ENCODE measurements at regions not wholly inside any gene's neighbourhood (a gene's known extent, or its start where the extent isn't known, plus 50 kb on each side); places are given as distances from the start of the nearest gene placed in this dataset.

GRCh38 chr4:149928507-149928906 is 112.9 kb upstream of the IQCM start:
- DNase-seq (ENCODE audit: low spot score), result no peak

- no peak for DNase-seq (ENCODE audit: low spot score)
These were observed 115.8 kb upstream of the IQCM start for GRCh38 chr4:149931431-149931830.

GRCh38 chr4:149932188-149932587 is 116.5 kb upstream of the IQCM start:
- no peak for DNase-seq (ENCODE audit: low spot score)

DNA sequence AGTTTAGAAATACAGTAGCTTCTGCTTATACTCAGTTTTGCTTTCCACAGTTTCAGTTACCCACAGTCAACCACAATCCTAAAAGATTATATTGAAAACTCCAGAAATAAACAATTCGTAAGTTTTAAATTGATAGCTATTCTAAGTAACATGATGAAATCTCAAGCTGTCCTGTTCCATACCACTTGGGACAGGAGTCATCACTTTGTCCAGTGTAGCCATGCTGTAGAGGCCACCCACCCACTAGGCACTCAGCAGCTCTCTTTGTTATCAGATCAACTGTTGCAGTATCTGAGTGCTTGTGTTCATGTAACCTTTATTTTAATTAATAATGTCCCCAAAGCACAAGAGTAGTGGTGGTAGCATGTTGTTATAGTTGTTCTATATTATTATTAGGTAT is 117.5 kb upstream of the IQCM start:
- no peak for DNase-seq (ENCODE audit: low spot score)

GRCh38 chr4:149933883-149934282 is 118.2 kb upstream of the IQCM start:
- no peak for DNase-seq (ENCODE audit: low spot score)

GRCh38 chr4:149949381-149949780 is 128.9 kb upstream of the DCLK2 start:
- DNase-seq (ENCODE audit: low spot score), result no peak

GRCh38 chr4:149951152-149951900 is 126.9 kb upstream of the DCLK2 start:
- no peak for DNase-seq (ENCODE audit: low spot score)

GRCh38 chr4:149952101-149952500 is 126.1 kb upstream of the DCLK2 start:
- DNase-seq (ENCODE audit: low spot score), result no peak

- DNase-seq (ENCODE audit: low spot score), result no peak
These were observed 125.5 kb upstream of the DCLK2 start for GRCh38 chr4:149952716-149953115.

DNA sequence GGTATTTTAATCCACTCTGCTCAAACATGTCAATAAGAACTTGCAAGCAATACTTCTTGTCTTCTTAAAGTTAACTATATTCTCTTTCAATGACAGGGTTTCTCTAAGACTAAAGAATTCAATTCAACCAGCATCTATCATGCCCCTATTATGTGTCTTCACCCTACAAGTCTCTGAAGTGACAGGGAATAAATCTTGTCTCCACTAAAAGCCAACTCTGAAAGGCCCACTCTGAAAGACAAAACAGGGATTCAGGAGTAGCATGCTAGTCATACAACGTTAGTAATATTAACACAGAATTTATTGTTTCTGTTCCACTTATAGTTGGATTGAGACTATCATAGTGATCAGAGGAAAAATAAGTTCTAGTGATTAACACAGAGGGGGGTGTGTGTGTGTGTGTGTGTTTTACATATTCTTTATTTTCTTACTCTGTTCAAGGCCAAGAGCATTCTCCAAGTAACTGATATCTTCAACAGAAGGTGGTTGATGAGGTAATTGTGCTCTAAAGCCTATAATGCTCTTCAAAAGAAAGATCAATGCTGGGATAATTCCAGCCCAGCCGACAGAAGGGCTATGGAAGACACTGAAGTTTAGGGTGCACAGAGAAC is 122.4 kb upstream of the DCLK2 start:
- DNase-seq (ENCODE audit: low spot score), result no peak

- no peak for DNase-seq (ENCODE audit: low spot score)
These were observed 121.6 kb upstream of the DCLK2 start for GRCh38 chr4:149956678-149957077.

GRCh38 chr4:149961876-149962597 is 116.2 kb upstream of the DCLK2 start:
- peak; percentile 75 for DNase-seq (ENCODE audit: low spot score)

DNA sequence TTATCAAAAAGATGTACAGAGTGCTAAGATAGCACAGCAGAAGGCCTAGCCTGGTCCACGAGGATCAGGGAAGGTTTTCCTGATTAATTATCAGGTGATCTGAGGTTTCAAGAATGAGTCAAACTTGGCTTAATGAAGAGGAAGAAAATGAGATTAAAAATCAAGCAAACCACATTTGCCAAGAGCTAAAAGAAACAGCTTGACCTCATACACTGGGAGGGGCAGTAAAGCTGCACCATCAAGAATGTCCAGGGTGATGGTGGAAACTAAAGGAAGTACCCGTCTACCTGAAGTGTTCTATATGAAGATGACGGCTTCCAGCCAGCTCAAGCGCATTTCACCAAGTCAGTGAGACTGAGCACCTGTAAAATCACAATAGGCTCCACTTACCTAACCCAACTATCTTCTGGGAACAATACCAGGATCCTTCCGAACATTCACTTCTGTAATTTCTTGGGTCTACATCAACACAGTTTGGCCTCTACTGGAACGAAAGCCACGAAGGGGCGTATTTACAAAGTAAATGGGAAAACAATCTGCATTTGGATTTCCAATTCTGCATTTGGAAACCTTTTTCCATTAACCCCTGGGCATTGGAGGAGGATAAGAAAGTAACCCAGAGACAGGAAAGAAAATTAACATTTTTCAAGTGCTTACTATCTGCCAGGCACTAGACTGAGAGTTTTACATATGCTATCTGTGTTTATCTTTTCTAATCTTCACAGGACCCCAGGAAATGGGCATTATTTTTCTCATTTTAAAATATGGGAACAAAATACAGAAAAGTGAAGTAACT is 114.0 kb upstream of the DCLK2 start:
- no peak for DNase-seq (ENCODE audit: low spot score)

DNA sequence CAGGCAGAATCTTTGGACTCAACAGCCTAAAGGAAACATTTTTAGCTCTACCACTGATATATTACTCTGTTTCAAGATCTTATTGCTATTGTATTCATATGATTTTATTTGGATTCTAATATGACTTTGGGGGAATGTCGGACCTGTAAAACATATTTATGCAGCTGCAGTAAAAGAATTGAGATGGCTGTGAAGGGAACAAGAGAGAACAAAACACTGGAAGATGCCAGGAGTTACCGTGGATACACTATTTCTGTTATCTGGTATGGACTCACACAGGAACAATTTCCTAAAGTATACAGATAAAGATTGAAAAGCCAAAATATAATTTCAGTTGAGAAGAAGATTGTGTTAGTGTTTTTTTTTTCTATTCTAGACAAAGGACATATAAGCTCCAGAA is 113.0 kb upstream of the DCLK2 start:
- DNase-seq (ENCODE audit: low spot score), result no peak

DNA sequence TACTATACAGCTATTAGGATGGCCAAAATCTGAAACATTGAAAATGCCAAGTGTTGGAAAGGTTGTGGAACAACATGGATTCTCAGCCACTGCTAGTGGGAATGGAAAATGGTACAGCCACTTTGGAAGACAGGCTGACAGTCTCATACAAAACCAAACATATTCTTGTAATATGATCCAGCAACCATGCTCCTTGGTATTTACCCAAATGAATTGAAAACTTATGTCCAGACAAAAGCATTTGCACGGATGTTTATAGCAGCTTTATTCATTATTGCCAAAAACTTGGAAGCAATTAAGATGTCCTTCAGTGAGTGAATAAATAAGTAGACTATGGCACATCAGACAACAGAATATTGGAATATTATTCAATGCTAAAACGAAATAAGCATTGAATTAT is 105.8 kb upstream of the DCLK2 start:
- no peak for DNase-seq (ENCODE audit: low spot score)

GRCh38 chr4:149973181-149973580 is 105.1 kb upstream of the DCLK2 start:
- DNase-seq (ENCODE audit: low spot score), result no peak

DNA sequence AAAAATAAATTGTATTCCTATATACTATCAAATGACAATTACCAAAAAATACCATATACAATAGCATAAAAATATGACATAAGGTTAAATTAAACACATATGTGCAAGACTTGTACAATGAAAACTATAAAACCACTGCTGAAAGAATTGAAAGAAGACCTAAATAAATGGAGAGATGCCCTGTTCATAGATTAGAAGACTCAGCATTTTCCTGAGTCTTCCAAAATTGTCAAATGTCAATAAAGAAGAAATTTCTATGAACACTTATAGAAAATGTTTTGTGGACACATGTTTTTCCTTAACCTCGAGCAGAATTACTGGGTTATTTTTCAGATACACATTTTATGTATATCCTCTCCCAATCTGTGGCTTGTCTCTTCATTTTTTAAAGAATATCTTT is 103.1 kb upstream of the DCLK2 start:
- no peak for DNase-seq (ENCODE audit: low spot score)

- peak; percentile 68 for DNase-seq (ENCODE audit: low spot score)
These were observed 98.0 kb upstream of the DCLK2 start for GRCh38 chr4:149980121-149980682.

DNA sequence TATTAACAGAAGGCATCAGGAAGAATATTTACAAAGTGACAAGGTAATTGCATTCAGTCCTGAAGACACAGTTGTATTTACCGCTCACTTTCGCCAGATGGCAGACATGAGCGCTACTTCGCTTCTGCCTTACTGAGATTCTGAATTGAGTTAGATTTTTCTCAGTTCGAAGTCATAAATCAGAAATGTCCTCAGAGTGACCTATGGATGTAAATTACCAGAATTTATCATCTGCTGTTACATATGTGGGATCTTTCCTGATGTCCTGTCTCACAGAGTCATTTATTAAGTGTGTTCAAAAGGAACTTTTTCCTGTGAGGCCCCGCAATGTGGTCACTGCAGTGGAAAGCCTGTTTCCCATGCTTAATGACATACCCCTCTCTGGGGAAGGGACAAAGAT is 97.3 kb upstream of the DCLK2 start:
- DNase-seq (ENCODE audit: low spot score), result peak; percentile 68

DNA sequence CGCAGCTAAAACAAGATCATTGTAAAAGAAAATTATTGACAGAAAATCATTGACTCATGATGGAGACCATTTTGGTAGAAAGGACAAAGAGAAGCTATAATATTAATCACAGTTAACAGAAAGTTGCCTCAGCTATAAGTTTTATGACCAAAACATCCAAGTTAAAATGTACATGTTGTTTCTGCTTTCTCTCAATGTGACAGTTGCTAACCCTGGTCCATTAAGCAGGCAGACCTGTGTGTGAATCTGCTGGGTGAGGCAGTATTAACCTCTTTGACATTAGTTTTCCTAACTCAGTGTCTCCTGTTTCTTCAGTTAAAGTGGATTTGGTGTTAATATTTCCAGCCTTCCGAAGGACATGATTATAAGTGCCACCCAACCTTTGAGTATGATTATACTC is 94.8 kb upstream of the DCLK2 start:
- peak; percentile 75 for DNase-seq (ENCODE audit: low spot score)

GRCh38 chr4:149983931-149984330 is 94.3 kb upstream of the DCLK2 start:
- DNase-seq (ENCODE audit: low spot score), result no peak

DNA sequence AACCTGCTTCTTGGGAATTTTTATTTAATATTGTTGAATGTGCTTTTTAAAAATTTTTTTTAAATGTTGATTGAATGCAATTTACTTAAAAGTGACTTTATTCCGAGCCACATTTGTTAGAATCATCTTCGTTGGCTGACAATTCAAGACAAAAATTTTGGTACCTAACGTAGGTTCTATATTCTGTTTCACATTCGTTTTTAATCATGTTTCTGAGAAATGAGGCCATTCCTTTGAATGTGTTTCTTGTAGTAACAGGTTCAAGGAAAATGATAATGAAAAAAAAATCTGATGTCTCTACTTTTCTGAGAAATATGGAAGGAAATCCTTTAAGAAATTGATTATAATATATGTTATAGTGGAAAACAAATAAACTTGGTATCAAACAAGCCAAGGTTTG is 92.3 kb upstream of the DCLK2 start:
- no peak for DNase-seq (ENCODE audit: low spot score)

All from umbilical cord (tissue), 1 donor.